ENCODE measurements at regions not wholly inside any gene's neighbourhood (a gene's known extent, or its start where the extent isn't known, plus 50 kb on each side); places are given as distances from the start of the nearest gene placed in this dataset.

DNA sequence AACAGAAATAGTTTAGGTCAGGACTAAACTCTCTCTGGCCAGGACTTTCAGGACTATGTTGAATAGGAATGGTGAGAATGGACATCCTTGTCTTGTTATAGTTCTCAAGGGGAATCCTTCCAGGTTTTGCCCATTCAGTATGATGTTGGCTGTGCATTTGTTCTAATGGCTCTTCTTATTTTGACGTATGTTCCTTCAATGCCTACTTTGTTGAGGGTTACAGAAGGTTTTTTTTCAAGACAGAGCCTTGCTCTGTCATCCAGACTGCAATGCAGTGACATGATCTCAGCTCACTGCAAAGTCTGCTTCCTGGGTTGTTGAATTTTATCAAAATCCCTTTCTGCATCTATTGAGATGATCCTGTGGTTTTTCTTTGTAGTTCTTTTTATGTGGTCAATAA is 79.5 kb upstream of the NID2 start:
- ChIA-PET RAD21 (ENCODE audit: low non-redundant PET in 1 of 2, low total read pairs in 2 of 2, uncharacterized antibody in 2 of 2, unreplicated experiment in 2 of 2) (no interaction called here), POLR2A (no interaction called here), CTCF (no interaction called here)
- Histone ChIP-seq H3K27me3 (ENCODE audit: insufficient read depth, low read length) (peaks cover 8% of the 10 kb centered on the region; the same call in 1 of the 2 replicates), H3K4me2 (ENCODE audit: low read length) (no peak overlapping the region), H4K20me1 (ENCODE audit: insufficient read depth) (no peaks in the 10 kb centered on the region), H3K27ac (ENCODE audit: low read depth, low read length) (no peak overlapping the region), H2AFZ (ENCODE audit: low read depth, low read length, poor library complexity, severe bottlenecking) (no peak overlapping the region), H3K79me2 (ENCODE audit: insufficient read depth, low read length) (no peaks in the 10 kb centered on the region), H3K9me3 (ENCODE audit: control insufficient read depth in 1 of 2, insufficient read depth in 1 of 2, low read depth in 1 of 2, low read length in 2 of 2) (no peaks in the 10 kb centered on the region), H3K9me2 (ENCODE audit: insufficient read depth) (no peaks in the 10 kb centered on the region), H3K4me1 (ENCODE audit: control insufficient read depth in 1 of 2, insufficient read depth in 2 of 2, low read length in 2 of 2) (no peaks in the 10 kb centered on the region), H3K36me3 (ENCODE audit: control insufficient read depth in 1 of 2, insufficient read depth in 2 of 2, low read length in 2 of 2) (no peaks in the 10 kb centered on the region), H3K9ac (ENCODE audit: low read length) (no peak overlapping the region), H3K4me3 (replicated peaks in 1 of 2; ENCODE audit: low read depth in 1 of 2, low read length in 2 of 2) (no peak overlapping the region)
- BruUV-seq (replicated peaks): no TSS peak
- intact Hi-C loops (cut with micrococcal nuclease): loop anchor here (5.0 to 10.0 kb wide), 2 partner anchors 126 to 324 kb away; no protein-coding TSS in a partner anchor
- no peak for DNase-seq (ENCODE audit: low read depth, low spot score)
- TF ChIP-seq SRF (IDR thresholded peaks at IDR 0.05; ENCODE audit: low read depth): no peak
- TF ChIP-seq EZH2phosphoT487 (IDR thresholded peaks at IDR 0.05; ENCODE audit: borderline replicate concordance): no peak
- TF ChIP-seq, protein P1, sequence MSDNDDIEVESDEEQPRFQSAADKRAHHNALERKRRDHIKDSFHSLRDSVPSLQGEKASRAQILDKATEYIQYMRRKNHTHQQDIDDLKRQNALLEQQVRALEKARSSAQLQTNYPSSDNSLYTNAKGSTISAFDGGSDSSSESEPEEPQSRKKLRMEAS (IDR thresholded peaks at IDR 0.05): no peak
- TF ChIP-seq CEBPB (IDR thresholded peaks at IDR 0.05; ENCODE audit: low read depth): no peak
- TF ChIP-seq CBX3 (IDR thresholded peaks at IDR 0.05; ENCODE audit: low read depth): no peak
- no peak for TF ChIP-seq POLR2AphosphoS5 (IDR thresholded peaks at IDR 0.05; ENCODE audit: low read depth, low read length)
- TF ChIP-seq TCF7L2 (IDR thresholded peaks at IDR 0.05; ENCODE audit: borderline replicate concordance, extremely low read depth, insufficient read depth, insufficient read length): no peak
- TF ChIP-seq, protein P2, sequence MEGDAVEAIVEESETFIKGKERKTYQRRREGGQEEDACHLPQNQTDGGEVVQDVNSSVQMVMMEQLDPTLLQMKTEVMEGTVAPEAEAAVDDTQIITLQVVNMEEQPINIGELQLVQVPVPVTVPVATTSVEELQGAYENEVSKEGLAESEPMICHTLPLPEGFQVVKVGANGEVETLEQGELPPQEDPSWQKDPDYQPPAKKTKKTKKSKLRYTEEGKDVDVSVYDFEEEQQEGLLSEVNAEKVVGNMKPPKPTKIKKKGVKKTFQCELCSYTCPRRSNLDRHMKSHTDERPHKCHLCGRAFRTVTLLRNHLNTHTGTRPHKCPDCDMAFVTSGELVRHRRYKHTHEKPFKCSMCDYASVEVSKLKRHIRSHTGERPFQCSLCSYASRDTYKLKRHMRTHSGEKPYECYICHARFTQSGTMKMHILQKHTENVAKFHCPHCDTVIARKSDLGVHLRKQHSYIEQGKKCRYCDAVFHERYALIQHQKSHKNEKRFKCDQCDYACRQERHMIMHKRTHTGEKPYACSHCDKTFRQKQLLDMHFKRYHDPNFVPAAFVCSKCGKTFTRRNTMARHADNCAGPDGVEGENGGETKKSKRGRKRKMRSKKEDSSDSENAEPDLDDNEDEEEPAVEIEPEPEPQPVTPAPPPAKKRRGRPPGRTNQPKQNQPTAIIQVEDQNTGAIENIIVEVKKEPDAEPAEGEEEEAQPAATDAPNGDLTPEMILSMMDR (IDR thresholded peaks at IDR 0.05 in 2 of 3, conservative IDR thresholded peaks at IDR 0.05 in 1 of 3; ENCODE audit: borderline replicate concordance in 1 of 3, insufficient read depth in 1 of 3, low read depth in 2 of 3, low read length in 2 of 3): no peak
- no peak for TF ChIP-seq SP1 (IDR thresholded peaks at IDR 0.05; ENCODE audit: low read depth)
- TF ChIP-seq POLR2A (IDR thresholded peaks at IDR 0.05; ENCODE audit: borderline replicate concordance, extremely low read depth, insufficient read depth, insufficient read length): no peak
- TF ChIP-seq ELF1 (IDR thresholded peaks at IDR 0.05; ENCODE audit: borderline replicate concordance, low read depth): no peak
- TF ChIP-seq, protein P3, sequence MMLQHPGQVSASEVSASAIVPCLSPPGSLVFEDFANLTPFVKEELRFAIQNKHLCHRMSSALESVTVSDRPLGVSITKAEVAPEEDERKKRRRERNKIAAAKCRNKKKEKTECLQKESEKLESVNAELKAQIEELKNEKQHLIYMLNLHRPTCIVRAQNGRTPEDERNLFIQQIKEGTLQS (IDR thresholded peaks at IDR 0.05): no peak
- no peak for TF ChIP-seq EZH2 (IDR thresholded peaks at IDR 0.05)
- no peak for TF ChIP-seq JUND (IDR thresholded peaks at IDR 0.05)
- no peak for TF ChIP-seq ZNF274 (IDR thresholded peaks at IDR 0.05; ENCODE audit: low read depth, low read length)
- TF ChIP-seq, protein P4, sequence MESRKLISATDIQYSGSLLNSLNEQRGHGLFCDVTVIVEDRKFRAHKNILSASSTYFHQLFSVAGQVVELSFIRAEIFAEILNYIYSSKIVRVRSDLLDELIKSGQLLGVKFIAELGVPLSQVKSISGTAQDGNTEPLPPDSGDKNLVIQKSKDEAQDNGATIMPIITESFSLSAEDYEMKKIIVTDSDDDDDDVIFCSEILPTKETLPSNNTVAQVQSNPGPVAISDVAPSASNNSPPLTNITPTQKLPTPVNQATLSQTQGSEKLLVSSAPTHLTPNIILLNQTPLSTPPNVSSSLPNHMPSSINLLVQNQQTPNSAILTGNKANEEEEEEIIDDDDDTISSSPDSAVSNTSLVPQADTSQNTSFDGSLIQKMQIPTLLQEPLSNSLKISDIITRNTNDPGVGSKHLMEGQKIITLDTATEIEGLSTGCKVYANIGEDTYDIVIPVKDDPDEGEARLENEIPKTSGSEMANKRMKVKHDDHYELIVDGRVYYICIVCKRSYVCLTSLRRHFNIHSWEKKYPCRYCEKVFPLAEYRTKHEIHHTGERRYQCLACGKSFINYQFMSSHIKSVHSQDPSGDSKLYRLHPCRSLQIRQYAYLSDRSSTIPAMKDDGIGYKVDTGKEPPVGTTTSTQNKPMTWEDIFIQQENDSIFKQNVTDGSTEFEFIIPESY (IDR thresholded peaks at IDR 0.05; ENCODE audit: extremely low read depth, insufficient replicate concordance, low read length): no peak
- TF ChIP-seq YY1 (IDR thresholded peaks at IDR 0.05; ENCODE audit: extremely low read depth, insufficient replicate concordance, low read depth, low read length): no peak
- no peak for TF ChIP-seq ZFX (IDR thresholded peaks at IDR 0.05)
- no peak for ATAC-seq

All from HCT116 (cell line).